22Rv1 (cell line): ENCODE measurements at regions not wholly inside any gene's neighbourhood (a gene's known extent, or its start where the extent isn't known, plus 50 kb on each side); places are given as distances from the start of the nearest gene placed in this dataset.

Experiments
- ZFX ChIP-seq: fragments of 450-650 bp; IDR thresholded peaks from 2 replicates; pipeline ENCODE4 v1.6.1; 2017; ENCODE audit warnings: antibody characterized with exemption, borderline replicate concordance
- TF ChIP-seq, protein P1 (sequence below): fragments of 450-650 bp; IDR thresholded peaks from 2 replicates; pipeline ENCODE4 v1.5.1; 2017; ENCODE audit warnings: mild to moderate bottlenecking

DNA sequence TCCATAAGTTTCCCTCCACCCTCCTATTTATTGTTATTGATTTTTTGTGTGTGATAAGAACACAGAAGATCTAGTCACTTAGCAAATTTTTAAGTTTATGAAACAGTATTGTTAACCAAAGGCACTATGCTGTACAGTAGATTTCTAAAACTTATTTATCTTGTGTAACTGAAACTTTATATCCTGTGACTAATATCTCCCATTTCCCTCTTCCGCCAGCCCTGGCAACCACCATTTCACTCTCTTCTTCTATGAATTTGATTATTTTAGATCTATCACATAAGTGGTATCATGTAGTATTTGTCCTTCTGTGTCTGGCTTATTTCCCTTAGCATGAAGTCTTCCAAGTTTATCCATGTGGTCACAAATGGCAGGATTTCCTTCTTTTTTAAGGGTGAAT is 144.3 kb upstream of the INHBA start:
- TF ChIP-seq, protein P1, sequence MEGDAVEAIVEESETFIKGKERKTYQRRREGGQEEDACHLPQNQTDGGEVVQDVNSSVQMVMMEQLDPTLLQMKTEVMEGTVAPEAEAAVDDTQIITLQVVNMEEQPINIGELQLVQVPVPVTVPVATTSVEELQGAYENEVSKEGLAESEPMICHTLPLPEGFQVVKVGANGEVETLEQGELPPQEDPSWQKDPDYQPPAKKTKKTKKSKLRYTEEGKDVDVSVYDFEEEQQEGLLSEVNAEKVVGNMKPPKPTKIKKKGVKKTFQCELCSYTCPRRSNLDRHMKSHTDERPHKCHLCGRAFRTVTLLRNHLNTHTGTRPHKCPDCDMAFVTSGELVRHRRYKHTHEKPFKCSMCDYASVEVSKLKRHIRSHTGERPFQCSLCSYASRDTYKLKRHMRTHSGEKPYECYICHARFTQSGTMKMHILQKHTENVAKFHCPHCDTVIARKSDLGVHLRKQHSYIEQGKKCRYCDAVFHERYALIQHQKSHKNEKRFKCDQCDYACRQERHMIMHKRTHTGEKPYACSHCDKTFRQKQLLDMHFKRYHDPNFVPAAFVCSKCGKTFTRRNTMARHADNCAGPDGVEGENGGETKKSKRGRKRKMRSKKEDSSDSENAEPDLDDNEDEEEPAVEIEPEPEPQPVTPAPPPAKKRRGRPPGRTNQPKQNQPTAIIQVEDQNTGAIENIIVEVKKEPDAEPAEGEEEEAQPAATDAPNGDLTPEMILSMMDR, result no peak
- TF ChIP-seq ZFX, result no peak
